Right forelimb (tissue), 1 donor: ENCODE measurements at regions not wholly inside any gene's neighbourhood (a gene's known extent, or its start where the extent isn't known, plus 50 kb on each side); places are given as distances from the start of the nearest gene placed in this dataset.
A peak's percentile ranks its signal among the peaks of the same experiment; 100 is the strongest.

Experiments used
- DNase-seq: peaks from one replicate; pipeline ENCODE4 v3.0.0-alpha.2; 2018

- no peak for DNase-seq
Measured at GRCh38 chr6:47924001-47924400, 142.2 kb downstream of the OPN5 start.

- peak; percentile 47 for DNase-seq
Measured at GRCh38 chr6:47922391-47922790, 140.6 kb downstream of the OPN5 start.

GRCh38 chr6:47919875-47920274 is 138.0 kb downstream of the OPN5 start:
- DNase-seq: no peak

- no peak for DNase-seq
Measured at GRCh38 chr6:47917811-47918210, 136.0 kb downstream of the OPN5 start.

GRCh38 chr6:47917202-47917601 is 135.4 kb downstream of the OPN5 start:
- DNase-seq: no peak

- no peak for DNase-seq
Measured at GRCh38 chr6:47915017-47915416, 133.2 kb downstream of the OPN5 start.

- DNase-seq: no peak
Measured at GRCh38 chr6:47908271-47908670, 126.4 kb downstream of the OPN5 start.

- no peak for DNase-seq
Measured at GRCh38 chr6:47905717-47906116, 123.9 kb downstream of the OPN5 start.

- no peak for DNase-seq
Measured at GRCh38 chr6:47897247-47897646, 115.4 kb downstream of the OPN5 start.

- no peak for DNase-seq
Measured at GRCh38 chr6:47890326-47890875, 108.6 kb downstream of the OPN5 start.

- no peak for DNase-seq
Measured at GRCh38 chr6:47879015-47879414, 97.2 kb downstream of the OPN5 start.
